ENCODE measurements at regions not wholly inside any gene's neighbourhood (a gene's known extent, or its start where the extent isn't known, plus 50 kb on each side); places are given as distances from the start of the nearest gene placed in this dataset.
A peak's percentile ranks its signal among the peaks of the same experiment; 100 is the strongest.

DNA sequence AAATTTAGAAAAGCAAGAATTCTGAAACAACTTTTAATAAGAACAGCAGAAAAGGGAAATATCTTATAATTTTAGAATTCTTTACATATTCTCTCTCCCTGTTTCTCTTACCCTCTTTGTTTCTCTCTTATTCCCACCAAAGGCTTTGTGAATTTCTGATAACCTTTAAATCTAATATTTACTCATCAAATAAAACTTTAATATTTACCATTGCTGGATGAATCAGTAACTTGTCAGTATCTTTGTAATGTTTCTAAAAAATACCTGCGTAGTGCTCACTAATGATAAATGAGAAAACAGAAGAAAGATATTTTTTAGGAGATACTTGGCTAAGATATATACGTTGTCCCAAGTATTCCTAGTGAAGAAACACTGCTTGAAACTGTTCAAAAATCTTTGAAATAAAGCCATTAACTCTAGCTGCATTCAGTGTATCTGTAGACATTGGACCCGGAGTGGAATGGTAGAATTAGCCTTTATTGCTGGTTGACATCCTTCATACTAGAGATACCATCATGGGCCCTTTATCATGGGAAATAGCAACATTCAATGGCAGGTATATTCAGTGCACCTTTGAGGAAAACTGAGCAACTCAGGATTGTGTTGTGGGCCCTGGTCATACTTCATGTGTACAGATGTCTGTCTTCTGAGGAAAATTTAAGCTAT, 2160.4 kb downstream of the MAT2B start:
- DNase-seq (ENCODE audit: low spot score) = no peak

DNA sequence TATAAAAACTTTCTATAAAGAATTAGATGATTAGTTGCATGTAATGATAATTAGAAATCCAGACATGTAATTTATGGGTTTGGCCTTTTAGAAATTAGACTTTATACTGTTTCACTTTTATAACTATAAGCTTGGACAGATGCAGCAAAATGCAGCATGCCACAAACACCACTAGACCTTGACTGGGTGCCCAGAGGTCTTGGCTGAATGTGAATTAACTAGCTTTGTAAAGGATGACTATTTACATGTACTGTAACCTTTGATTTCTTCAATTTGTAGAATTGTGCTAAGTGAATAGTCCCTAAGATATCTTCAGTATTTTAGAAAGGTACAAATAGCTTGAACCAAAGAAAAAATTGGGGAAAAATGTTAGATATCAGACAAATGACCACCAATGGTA, 2168.1 kb downstream of the MAT2B start:
- no peak for DNase-seq (ENCODE audit: low spot score)

DNA sequence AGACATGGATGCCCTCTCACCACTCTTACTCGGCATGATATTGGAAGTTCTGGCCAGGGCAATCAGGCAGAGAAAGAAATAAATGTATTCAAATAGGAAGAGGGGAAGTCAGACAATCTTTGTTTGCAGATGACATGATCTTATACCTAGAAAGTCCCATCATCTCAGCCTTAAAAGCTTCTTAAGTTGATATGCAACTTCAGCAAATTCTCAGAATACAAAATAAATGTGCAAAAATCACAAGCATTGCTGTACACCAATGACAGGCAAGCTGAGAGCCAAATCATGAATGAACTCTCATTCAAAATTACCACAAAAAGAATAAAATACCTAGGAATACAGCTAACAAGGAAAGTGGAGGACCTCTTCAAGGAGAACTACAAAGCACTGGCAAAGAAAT, 2190.4 kb downstream of the MAT2B start:
- no peak for DNase-seq (ENCODE audit: low spot score)

DNA sequence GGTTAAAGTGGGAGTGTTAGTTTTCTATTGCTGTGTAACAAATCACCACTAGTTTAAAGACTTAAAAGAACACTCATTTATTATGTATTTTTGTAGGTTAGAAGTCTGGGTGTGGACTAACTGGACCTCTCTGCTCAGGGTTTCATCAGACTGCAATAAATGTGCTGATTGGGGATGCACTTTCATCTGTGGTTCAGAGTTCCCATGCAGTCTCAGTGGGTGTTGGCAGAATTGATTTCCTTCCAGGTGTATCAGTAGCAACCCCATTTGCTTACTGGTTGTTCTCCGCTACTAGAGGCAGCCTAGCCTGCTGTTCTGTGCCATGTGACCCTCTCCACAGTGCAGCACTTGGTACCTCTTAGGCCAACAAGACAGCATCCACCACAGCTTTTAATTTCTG, 2200.5 kb downstream of the MAT2B start:
- DNase-seq (ENCODE audit: low spot score) = no peak

DNA sequence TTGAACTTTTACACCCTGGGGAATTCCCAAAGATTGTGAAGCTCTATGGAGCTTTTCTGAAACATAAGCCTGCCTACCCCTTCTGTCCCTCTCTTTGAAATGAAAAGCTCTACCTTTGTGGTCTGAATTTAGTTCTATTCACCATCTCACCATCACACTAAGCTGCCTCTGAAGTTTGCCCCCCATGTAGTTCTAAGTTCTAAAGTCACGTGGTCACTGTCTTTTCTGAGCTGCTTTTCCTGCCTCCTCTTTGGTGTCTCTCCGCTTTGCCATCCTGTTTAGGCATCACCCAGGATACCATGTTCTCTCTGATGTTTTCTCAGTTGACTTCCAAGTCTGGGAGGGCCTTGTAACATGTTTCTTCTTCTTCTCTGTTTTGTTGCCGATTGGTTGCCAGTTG, 2206.6 kb downstream of the MAT2B start:
- no peak for DNase-seq (ENCODE audit: low spot score)

DNA sequence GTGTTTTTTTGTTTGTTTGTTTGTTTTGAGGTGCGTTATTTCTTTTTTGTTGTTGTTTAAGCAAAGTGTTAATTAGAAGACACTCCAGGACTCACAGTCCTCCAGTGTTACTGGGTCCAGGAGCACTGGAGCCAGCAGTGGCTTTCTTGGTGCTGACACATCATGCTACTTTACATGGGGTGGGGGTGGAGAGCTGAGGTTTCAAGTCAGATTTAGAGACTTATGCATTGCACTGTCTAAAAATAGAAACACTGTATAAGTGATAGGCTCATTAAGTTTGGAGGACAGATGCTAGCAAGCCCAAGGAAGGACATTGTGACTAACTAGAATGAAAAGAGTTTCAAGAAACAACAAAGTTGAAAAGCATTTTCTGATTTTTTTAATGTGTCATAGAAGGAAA, 2209.2 kb downstream of the MAT2B start:
- DNase-seq (ENCODE audit: low spot score) = no peak

DNA sequence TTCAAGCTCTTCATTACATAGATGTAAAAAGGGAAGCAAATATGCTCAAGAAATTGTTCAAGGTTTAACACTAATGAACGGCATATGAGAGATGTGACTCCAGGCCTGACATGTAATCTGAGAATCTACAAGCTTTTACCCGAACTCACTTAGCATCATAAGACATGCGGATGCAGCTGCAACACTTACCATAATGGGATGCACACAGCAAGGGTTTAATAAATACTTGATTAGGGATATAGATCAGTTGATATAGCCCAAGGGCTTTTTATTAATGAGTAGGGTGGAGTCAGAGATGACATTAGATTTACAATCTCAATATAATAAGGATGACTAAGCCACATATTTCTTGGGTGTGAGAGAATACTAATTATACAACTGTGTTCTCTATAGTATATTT, 2215.5 kb downstream of the MAT2B start:
- no peak for DNase-seq (ENCODE audit: low spot score)

DNA sequence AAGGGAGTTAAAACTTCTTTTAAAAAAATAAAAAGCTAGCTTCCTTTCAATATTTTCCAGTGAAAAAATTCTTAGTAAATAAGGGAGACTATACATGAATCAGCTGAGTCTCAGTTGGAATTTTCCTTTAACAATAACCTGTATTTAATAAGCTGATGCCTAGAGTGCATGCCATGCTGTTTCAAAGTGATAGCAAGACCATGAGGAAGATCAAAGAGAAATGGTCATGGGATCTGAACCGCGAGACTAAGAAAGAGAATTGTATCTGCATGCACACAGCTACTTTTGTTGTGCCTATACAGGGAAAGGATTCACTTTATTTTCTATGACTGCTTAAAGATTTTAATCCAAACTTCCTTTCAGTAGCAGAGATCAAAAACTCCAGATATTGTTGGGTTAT, 2217.0 kb downstream of the MAT2B start:
- DNase-seq (ENCODE audit: low spot score) = no peak

DNA sequence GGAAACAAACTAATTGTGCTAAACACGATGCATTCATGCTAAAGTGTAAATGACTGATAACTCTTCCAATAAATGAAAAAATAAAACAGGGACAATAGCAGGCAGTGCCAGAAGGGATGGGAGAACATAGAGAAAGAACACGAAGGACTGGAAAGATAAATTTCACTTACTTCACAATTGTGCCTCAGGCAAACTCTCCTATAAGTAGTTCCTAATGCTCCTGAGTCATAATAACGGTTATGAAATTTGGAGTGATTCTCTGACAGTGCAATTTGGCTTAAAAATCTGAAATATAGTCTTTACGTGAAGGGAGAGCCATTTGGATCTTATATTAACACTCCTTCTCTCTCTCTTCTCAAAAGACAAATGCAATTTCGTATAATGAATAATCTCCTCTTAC, 2218.5 kb downstream of the MAT2B start:
- no peak for DNase-seq (ENCODE audit: low spot score)

DNA sequence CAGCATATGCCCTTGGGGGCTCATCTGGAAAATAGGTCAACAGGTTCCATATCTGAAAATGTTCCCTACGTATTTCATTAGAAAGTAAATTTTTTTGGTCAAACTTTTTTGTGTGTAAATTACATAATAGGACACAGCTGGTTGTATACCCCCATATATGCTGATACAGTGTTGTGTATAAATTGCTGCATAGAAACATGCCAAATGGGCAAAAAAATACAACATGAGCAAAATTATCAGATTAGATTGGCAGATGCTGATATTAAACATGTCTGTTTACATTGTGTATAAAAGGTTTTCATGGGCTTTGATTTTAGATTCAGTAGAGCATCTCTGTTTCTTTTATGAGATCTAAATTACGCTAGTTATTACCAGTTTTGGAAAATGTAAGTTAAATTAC, 2223.0 kb downstream of the MAT2B start:
- no peak for DNase-seq (ENCODE audit: low spot score)

DNA sequence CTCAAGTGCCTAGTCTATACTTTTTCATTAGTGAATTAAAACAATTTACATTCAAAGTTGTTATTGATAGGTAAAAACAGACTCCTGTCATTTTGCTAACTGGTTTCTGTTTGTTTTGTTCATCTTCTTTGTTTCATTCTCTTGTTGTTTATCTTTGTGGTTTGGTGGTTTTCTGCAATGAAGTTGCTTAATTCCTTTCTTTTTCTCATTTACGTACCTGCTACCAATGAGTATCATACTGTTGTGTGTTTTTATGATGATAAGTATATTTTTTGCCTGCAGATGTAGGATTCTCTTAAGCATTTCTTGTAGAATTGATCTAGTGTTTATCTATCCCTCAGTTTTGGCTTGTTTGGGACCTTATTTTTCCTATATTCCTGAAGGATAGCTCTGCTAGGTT, 2230.0 kb downstream of the MAT2B start:
- no peak for DNase-seq (ENCODE audit: low spot score)

DNA sequence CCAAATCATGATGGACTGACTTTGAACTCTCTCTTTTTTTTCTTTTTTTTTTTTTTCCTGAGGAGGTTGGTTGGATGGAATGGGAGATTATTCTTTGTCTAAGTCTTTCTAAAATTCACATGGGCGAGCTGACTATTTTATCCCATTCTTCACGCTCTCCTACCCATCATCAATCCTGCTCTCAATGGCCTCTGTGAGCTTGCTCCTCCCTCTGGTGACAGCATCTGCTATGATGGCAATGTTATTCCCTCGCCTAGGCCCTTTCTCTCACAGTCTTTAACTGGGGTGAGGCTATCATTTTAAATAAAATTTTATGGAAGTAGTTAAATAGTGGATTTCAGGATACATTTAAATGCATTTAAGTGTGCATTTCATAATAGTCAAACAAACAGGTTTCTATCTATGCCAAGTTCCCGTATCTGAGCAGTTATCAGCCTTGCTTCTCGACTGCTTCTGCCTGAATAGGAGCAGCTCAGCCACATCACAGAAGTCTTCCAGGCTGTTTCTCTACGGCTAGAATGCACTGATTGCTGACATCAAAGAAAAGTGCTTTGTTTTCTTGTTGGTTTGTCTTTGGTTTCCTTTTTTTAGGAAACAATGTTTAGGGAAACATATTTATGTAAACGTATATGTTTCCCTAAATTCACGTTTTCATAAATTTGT, 2233.8 kb downstream of the MAT2B start:
- no peak for DNase-seq (ENCODE audit: low spot score)

DNA sequence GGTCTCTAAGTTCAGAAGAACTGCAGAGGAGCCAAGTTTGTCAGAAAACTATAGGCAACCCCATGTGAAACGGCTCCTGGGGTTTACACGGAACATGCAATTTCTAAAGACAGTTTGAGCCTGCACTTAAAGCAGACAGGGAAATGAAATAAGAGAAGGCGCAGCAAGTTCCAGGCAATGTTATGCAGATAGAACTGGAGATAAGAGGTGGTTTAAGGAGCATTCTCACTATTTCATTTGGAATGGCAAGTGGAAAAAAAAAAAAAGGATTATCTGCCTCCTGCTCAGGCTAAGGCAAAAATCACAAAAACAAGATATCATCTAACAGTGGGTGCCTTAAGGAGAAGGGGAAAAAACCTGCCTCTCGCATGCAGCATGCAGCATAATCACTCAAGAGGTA, 2252.4 kb downstream of the MAT2B start:
- no peak for DNase-seq (ENCODE audit: low spot score)

DNA sequence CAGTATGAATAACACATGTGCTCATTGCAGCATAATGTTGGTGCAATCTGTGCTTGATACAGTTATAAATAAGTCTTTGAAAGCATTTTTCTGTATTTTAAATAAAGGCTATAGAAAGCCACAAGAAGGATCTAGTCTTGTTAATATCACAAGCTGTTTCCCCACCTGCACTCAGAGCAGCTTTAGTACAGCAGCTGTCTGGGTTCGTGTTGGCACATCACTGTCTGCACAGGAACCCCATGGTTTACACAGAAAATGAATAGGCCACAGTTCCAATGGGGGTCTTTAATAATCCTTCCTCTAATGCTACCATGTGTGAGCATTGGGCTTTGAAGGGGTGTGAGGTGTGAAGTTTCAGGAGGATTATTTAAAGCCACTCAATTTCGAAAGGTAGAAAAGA, 2269.7 kb downstream of the MAT2B start:
- DNase-seq (ENCODE audit: low spot score) = no peak

DNA sequence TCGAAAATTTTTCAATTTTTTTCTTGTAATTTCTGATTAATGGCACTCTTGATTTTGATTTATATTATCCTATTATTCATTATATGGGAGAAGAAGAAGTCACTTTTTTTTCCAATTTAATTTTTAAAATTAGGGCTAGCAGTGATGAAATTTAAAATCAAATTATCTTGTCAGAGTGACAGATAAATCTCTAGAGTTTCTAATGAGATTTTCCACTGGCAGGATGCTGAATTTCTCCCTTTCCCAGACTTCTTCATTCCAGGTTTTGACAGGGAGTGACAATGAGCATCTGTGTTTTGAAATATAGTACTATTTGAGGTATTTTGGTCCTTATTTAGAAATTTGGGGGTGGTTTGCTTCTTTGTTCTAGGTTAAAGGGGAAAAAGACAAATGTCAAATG, 2274.1 kb downstream of the MAT2B start:
- no peak for DNase-seq (ENCODE audit: low spot score)

DNA sequence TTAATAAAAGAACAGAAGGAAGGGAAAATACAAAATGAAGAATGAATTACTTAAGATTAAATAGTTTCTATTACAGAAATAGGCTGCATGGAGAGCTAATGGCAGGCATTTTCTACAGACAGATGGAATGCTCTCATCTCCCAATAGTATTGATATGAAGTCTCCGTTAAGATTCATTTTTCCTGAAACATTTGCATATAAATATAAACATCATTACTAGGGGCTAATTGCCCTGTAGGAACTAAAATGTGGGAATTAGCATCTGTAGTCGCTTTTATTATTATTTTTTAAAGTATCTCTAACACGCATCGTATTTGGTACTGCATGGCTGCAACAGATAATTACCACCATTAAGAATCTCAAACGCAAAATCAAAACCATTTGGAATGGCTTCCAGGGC, 2275.5 kb downstream of the MAT2B start:
- no peak for DNase-seq (ENCODE audit: low spot score)

DNA sequence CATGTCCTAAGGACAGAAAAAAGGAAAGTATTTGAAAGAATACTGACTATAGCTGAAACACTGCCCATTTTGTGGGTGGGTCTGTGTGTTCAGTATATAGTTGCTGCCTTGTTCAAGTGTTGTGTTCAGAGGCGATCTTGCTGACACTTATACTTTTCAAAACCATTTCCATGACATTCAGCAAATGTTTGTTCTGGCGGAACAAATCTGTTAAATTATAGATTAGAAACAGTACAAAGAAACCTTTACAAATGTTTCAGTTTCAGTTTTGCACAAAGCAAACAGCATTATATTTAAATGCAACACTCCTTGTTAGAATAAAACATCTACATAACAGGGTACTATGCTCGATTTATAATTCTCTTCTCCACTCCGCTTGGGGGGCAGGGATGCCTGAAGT, 2276.3 kb downstream of the MAT2B start:
- DNase-seq (ENCODE audit: low spot score) = no peak

DNA sequence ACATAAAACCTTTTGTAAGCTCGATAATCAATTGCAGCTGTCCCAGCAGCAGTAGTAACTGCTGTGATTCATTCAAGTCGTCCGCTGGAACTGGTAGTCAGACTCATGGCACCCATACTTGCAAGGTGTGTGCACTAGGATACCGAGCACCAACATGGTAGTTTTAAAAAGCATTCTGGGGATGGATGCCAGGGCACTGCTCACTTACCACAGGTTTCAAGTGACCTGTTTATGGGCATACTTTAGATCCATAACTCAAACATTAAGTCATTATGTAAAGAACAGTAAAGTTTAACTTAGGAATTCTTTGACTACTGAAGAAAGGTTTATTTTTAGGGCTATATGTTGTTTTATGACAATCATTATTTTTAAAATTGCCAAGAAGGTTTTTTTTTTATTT, 2277.6 kb downstream of the MAT2B start:
- no peak for DNase-seq (ENCODE audit: low spot score)

DNA sequence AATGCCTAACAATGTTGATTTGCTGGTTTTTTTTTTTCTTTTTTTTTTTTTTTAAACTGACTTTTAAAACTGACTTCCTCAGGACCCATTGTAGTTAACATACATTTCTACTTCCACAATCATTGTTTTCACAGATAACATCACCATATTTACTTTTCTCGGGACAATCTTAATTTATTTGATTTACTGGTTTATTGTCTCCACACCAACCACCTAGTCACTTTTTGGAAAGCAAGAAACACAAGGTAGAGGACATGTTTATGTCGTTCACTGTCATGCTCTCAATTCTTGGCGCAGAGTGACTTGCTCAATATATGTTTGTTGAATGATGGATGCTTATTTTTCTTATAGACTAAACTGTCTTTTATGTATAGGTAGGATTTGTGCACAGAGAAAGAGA, 2280.7 kb downstream of the MAT2B start:
- DNase-seq (ENCODE audit: low spot score) = no peak

DNA sequence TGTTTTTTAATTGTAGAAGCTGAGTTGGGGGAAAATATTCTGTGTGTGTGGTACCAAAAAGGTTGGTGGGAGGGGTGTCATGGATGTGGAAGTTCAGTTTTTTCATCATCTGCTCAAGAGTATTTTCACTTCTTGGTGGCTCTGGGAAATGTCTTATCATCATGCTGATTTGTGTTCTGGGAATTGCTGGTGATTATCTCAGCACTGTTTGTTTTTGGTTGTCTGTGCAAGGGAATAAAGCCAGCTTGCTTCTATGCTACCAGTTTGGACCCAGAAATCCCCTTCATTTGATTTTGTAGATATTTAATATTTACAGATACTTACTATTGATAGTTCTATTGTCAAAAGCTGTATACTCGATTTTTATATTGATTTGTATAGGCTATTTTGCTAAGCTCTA, 2289.7 kb downstream of the MAT2B start:
- no peak for DNase-seq (ENCODE audit: low spot score)

DNA sequence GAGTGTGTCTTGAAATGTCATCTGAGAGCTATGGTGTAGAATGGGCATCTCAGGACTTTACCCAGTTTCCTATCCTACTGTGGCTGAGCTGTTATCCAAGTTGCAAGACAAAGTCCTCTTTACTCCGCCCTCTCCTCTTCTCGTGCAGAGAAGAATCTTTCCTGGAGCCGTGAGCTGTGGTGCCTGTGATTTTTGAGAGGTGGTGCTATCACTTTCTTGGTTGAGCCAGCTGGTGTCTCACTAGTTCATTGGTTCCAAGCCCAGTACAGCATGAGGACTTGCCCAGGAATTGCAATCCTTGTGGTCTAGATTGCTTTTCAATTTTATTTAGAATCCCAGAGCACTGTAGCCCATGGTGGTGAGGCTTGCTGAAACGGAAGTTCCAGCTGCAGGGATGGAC, 2300.3 kb downstream of the MAT2B start:
- DNase-seq (ENCODE audit: low spot score) = peak; percentile 5

DNA sequence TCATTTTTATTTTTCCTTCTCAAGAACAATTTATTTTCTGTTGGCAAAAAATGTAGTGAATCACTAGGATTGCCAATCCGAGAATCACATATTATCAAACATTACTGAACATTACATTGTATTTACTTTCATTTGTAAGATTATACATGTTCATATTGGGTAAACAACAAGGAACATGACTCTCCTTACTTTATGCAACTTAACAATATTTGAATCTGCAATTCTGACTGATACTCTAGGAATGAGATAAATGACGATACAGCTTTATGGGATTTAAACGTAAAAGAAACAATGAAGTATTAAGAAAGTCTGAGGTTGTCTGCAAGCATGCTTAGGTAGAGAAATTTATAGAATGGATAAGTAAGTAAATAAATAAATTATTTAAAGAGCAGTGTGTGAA, 2302.9 kb downstream of the MAT2B start:
- no peak for DNase-seq (ENCODE audit: low spot score)

DNA sequence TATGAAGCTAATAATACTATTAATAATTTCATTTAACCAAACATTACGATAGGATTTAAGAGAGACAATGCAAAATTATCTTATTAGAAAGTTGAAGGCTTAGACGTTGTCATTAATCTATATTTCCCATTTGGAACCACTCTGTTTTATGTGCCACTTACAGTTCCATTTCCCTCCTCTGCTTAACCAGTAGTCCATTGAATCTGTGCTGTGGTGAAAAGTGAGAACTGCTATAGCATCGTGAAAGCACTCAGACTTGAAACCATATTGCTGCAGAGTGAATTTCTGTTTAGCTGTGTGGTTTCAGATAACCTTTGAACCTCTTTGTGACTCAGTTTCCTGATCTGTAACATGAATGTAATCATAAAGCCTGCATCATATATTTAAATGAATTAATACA, 2304.5 kb downstream of the MAT2B start:
- DNase-seq (ENCODE audit: low spot score) = no peak

DNA sequence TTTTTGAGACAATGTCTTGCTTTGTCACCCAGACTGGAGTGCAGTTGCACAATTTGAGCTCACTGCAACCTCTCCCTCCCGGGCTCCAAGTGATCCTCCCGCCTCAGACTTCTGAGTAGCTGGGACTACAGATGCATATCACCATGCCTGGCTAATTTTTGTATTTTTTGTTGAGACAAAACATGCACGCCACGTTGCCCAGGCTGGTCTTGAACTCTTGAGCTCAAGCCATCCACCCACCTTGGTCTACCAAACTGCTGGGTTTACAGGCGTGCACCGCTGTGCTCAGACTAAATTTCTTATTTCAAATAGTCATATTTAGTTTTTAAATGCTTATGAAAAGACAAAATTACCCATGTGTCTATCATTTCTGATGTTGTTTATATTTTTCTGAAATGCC, 2324.1 kb downstream of the MAT2B start:
- DNase-seq (ENCODE audit: low spot score) = no peak

Measured in SW480 (cell line).